ENCODE measurements at regions not wholly inside any gene's neighbourhood (a gene's known extent, or its start where the extent isn't known, plus 50 kb on each side); places are given as distances from the start of the nearest gene placed in this dataset.
"Not testable (repeated sequence)": the region's sequence is repeated elsewhere in the genome, so short reads cannot be mapped to it uniquely, and the experiment has no call there.

- WGBS, 2 experiments (ENCODE audit: low coverage in 1 of 2, low lambda C conversion rate in 2 of 2, missing lambda C conversion rate in 2 of 2), result 3 to 8% methylated on average over 4 of the region's 4 CpGs
- Histone ChIP-seq H3K9me2 (ENCODE audit: insufficient read depth) (no peaks in the 10 kb centered on the region), H3K79me2 (ENCODE audit: insufficient read depth) (no peaks in the 10 kb centered on the region), H4K20me1 (ENCODE audit: insufficient read depth) (no peaks in the 10 kb centered on the region), H2AFZ (no peak overlapping the region), H3K4me3 (no peak overlapping the region), H3K4me1 (ENCODE audit: insufficient read depth) (no peaks in the 10 kb centered on the region), H3K9ac (no peak overlapping the region), H3K36me3 (ENCODE audit: low read depth) (no peaks in the 10 kb centered on the region), H3F3A (ENCODE audit: insufficient read depth) (no peaks in the 10 kb centered on the region), H3K27me3 (replicated peaks; ENCODE audit: insufficient read depth) (0 out of 2 replicates have a peak, but pooled peaks cover 10% of the 10 kb centered on the region), H3K4me2 (ENCODE audit: unreplicated experiment) (no peak overlapping the region), H3K27ac (no peak overlapping the region), H3K9me3 (ENCODE audit: low read depth) (no peaks in the 10 kb centered on the region)
- no peak for DNase-seq
- in situ Hi-C loops (cut with MboI), result loop anchor here (25.0 kb wide), 1 partner anchor 1085 kb away; no protein-coding TSS in a partner anchor
- TF ChIP-seq EZH2 (IDR thresholded peaks at IDR 0.05; ENCODE audit: insufficient read depth, poor library complexity, severe bottlenecking) (no peak), EZH2phosphoT487 (IDR thresholded peaks at IDR 0.05; ENCODE audit: insufficient read depth, low read depth) (no peak)
Measured at GRCh38 chr7:32222251-32222900, 152.2 kb upstream of the PDE1C start.

DNA sequence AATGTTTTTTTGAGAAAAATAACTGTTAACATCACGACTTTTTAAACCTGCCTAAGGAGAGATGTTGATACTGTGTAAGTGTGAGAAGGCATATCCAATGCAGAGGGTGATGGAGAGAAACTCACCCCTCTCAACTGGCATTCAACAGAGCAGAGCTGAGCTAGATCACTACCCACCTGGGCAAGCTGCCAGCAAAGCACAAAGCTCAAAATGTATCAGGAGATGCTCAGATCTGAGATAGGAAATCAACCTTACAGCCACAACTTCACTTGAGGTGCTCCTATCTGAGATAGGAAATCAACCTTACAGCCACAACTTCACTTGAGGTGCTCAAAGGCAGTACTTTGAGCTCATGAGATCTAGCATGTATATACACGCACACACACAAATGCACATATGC, 151.5 kb upstream of the PDE1C start:
- Histone ChIP-seq H3K9me3 (ENCODE audit: low read depth) (no peaks in the 10 kb centered on the region), H3K4me2 (ENCODE audit: unreplicated experiment) (no peak overlapping the region), H3K9ac (no peak overlapping the region), H3K4me3 (no peak overlapping the region), H3K36me3 (ENCODE audit: low read depth) (no peaks in the 10 kb centered on the region), H3K27me3 (replicated peaks; ENCODE audit: insufficient read depth) (0 out of 2 replicates have a peak, but pooled peaks cover 10% of the 10 kb centered on the region), H3K4me1 (ENCODE audit: insufficient read depth) (no peaks in the 10 kb centered on the region), H3K9me2 (ENCODE audit: insufficient read depth) (no peaks in the 10 kb centered on the region), H3F3A (ENCODE audit: insufficient read depth) (no peaks in the 10 kb centered on the region), H3K79me2 (ENCODE audit: insufficient read depth) (no peaks in the 10 kb centered on the region), H3K27ac (no peak overlapping the region), H4K20me1 (ENCODE audit: insufficient read depth) (no peaks in the 10 kb centered on the region), H2AFZ (no peak overlapping the region)
- 13 to 23% methylated on average over 2 of the region's 2 CpGs for WGBS, 2 experiments (ENCODE audit: low coverage in 1 of 2, low lambda C conversion rate in 2 of 2, missing lambda C conversion rate in 2 of 2)
- in situ Hi-C loops (cut with MboI), result loop anchor here (25.0 kb wide), 1 partner anchor 1084 kb away; no protein-coding TSS in a partner anchor
- TF ChIP-seq EZH2 (IDR thresholded peaks at IDR 0.05; ENCODE audit: insufficient read depth, poor library complexity, severe bottlenecking), result no peak
- no peak for TF ChIP-seq EZH2phosphoT487 (IDR thresholded peaks at IDR 0.05; ENCODE audit: insufficient read depth, low read depth)
- no peak for DNase-seq

DNA sequence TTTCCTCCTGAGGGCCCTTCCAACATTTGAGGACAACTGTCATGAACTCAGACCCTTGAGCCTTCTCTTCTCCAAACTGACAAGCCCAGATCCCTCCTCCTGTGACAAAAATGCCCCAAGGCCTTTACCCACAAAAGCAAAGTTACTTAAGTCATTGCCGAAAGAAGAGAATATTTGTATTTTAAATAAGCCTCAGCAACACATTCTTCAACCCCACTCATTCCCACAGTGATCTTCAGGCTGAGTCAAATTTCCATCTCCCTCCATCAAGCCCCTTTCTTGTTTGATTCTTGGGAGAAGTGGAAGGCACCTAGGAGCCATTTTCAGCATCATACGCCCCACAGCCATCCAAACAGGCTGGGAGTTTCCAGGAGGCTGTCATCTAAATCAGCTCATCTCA, 150.8 kb upstream of the PDE1C start:
- Histone ChIP-seq H3K4me3 (no peak overlapping the region), H3K27ac (no peak overlapping the region), H3F3A (ENCODE audit: insufficient read depth) (no peaks in the 10 kb centered on the region), H3K27me3 (replicated peaks; ENCODE audit: insufficient read depth) (0 out of 2 replicates have a peak, but pooled peaks cover 10% of the 10 kb centered on the region), H3K4me2 (ENCODE audit: unreplicated experiment) (no peak overlapping the region), H3K9ac (no peak overlapping the region), H3K4me1 (ENCODE audit: insufficient read depth) (no peaks in the 10 kb centered on the region), H3K36me3 (ENCODE audit: low read depth) (no peaks in the 10 kb centered on the region), H3K9me2 (ENCODE audit: insufficient read depth) (no peaks in the 10 kb centered on the region), H3K9me3 (ENCODE audit: low read depth) (no peaks in the 10 kb centered on the region), H3K79me2 (ENCODE audit: insufficient read depth) (no peaks in the 10 kb centered on the region), H4K20me1 (ENCODE audit: insufficient read depth) (no peaks in the 10 kb centered on the region), H2AFZ (no peak overlapping the region)
- in situ Hi-C loops (cut with MboI), result loop anchor here (25.0 kb wide), 1 partner anchor 1084 kb away; no protein-coding TSS in a partner anchor
- no peak for TF ChIP-seq EZH2 (IDR thresholded peaks at IDR 0.05; ENCODE audit: insufficient read depth, poor library complexity, severe bottlenecking)
- no peak for TF ChIP-seq EZH2phosphoT487 (IDR thresholded peaks at IDR 0.05; ENCODE audit: insufficient read depth, low read depth)
- WGBS, 2 experiments (ENCODE audit: low coverage in 1 of 2, low lambda C conversion rate in 2 of 2, missing lambda C conversion rate in 2 of 2), result 43 to 47% methylated on average over 2 of the region's 2 CpGs
- no peak for DNase-seq

- not testable (repeated sequence) for H3K9ac ChIP-seq; H3K36me3 ChIP-seq (ENCODE audit: low read depth); H3K27ac ChIP-seq; DNase-seq; H3K4me2 ChIP-seq (ENCODE audit: unreplicated experiment); H3K9me3 ChIP-seq (ENCODE audit: low read depth); H3K4me1 ChIP-seq (ENCODE audit: insufficient read depth); H3K27me3 ChIP-seq (replicated peaks; ENCODE audit: insufficient read depth); H2AFZ ChIP-seq; H3K79me2 ChIP-seq (ENCODE audit: insufficient read depth); H4K20me1 ChIP-seq (ENCODE audit: insufficient read depth); H3F3A ChIP-seq (ENCODE audit: insufficient read depth); H3K9me2 ChIP-seq (ENCODE audit: insufficient read depth); H3K4me3 ChIP-seq
- WGBS, 2 experiments (ENCODE audit: low coverage in 1 of 2, low lambda C conversion rate in 2 of 2, missing lambda C conversion rate in 2 of 2), result 0% methylated on average over 1 of the region's 1 CpG
- in situ Hi-C loops (cut with MboI), result loop anchor here (10.0 to 25.0 kb wide), 2 partner anchors 785 to 1083 kb away; no protein-coding TSS in a partner anchor
Measured at GRCh38 chr7:32219831-32220230, 149.6 kb upstream of the PDE1C start.
